HL-60 (cell line): ENCODE measurements at regions not wholly inside any gene's neighbourhood (a gene's known extent, or its start where the extent isn't known, plus 50 kb on each side); places are given as distances from the start of the nearest gene placed in this dataset.

Experiments used
- CTCF ChIP-seq: IDR thresholded peaks from one replicate; pipeline ENCODE4 v1.5.1; 2011; ENCODE audit warnings: low read length, control low read depth, inconsistent platforms; ENCODE audit not compliant: insufficient read depth
- GABPA ChIP-seq: IDR thresholded peaks from 2 replicates; pipeline ENCODE4 v1.6.1; 2012; ENCODE audit warnings: low read depth
- POLR2AphosphoS5 ChIP-seq: IDR thresholded peaks from 2 replicates; pipeline ENCODE4 v1.6.1; 2012; ENCODE audit warnings: low read depth
- REST ChIP-seq: IDR thresholded peaks from 2 replicates; pipeline ENCODE4 v1.6.1; 2012; ENCODE audit warnings: low read depth; ENCODE audit not compliant: insufficient replicate concordance
- SPI1 ChIP-seq: IDR thresholded peaks from 2 replicates; pipeline ENCODE4 v1.6.1; 2012; ENCODE audit warnings: low read depth, mild to moderate bottlenecking, borderline replicate concordance

- TF ChIP-seq CTCF (no peak), REST (no peak), POLR2AphosphoS5 (no peak), SPI1 (no peak), GABPA (no peak)
Observed at GRCh38 chr13:64877176-64877575, 2353.0 kb downstream of the PCDH9 start.
